K562 (cell line): ENCODE measurements at regions not wholly inside any gene's neighbourhood (a gene's known extent, or its start where the extent isn't known, plus 50 kb on each side); places are given as distances from the start of the nearest gene placed in this dataset.
A peak's percentile ranks its signal among the peaks of the same experiment; 100 is the strongest.

Experiments used
- ADNP ChIP-seq: fragments of 200-800 bp; sonication (Bioruptor generic); IDR thresholded peaks from 2 replicates; pipeline ENCODE4 v1.6.1; 2016; ENCODE audit warnings: missing genetic modification characterization, missing compliant biosample characterization
- BRD4 ChIP-seq: fragments of 200-600 bp; sonication (generic); IDR thresholded peaks from 2 replicates; pipeline ENCODE4 v1.6.1; 2017; ENCODE audit warnings: inconsistent platforms
- DACH1 ChIP-seq: fragments of 450-650 bp; IDR thresholded peaks from 2 replicates; pipeline ENCODE4 v1.6.1; 2018; ENCODE audit not compliant: partially characterized antibody
- E2F5 ChIP-seq: sonication (generic); formaldehyde crosslinking; IDR thresholded peaks from 2 replicates; pipeline ENCODE4 v1.8.0; 2022; ENCODE audit warnings: mild to moderate bottlenecking, missing genetic modification reagents
- ELF2 ChIP-seq: fragments of 250-450 bp; sonication (Bioruptor Pico); IDR thresholded peaks from 2 replicates; pipeline ENCODE4 v1.5.0; 2021; ENCODE audit warnings: mild to moderate bottlenecking
- FOXK2 ChIP-seq, 2 experiments: fragments of 450-650 bp; IDR thresholded peaks in 1 of 2; conservative IDR thresholded peaks in 1 of 2; 2 replicates each; pipeline ENCODE4 v1.6.1; 2016; ENCODE audit warnings: low read depth in 2 of 2, mild to moderate bottlenecking in 1 of 2
- GTF2E2 ChIP-seq: fragments of 200-800 bp; sonication (Bioruptor generic); IDR thresholded peaks from 2 replicates; pipeline ENCODE4 v1.6.1; 2016; ENCODE audit warnings: missing genetic modification characterization, missing compliant biosample characterization
- ID3 ChIP-seq, 2 experiments: fragments of 250-450 bp in 1 of 2; fragments of 450-650 bp in 1 of 2; sonication (Bioruptor Pico) in 1 of 2; IDR thresholded peaks; 2 replicates each; pipeline versions ENCODE4 v1.6.1 to v1.8.0; 2016 to 2021; ENCODE audit warnings: mild to moderate bottlenecking in 2 of 2, moderate library complexity in 2 of 2, missing compliant biosample characterization in 1 of 2, missing genetic modification characterization in 1 of 2
- RBM25 ChIP-seq: fragments of 200-400 bp; formaldehyde crosslinking; IDR thresholded peaks from 2 replicates; pipeline ENCODE4 v1.6.1; 2018; ENCODE audit warnings: low read length, low read depth, moderate library complexity; ENCODE audit not compliant: severe bottlenecking
- RUNX1 ChIP-seq: sonication (generic); IDR thresholded peaks from 2 replicates; pipeline ENCODE4 v1.6.1; 2016; ENCODE audit warnings: antibody characterized with exemption, low read depth
- SMARCC2 ChIP-seq: fragments of 450-650 bp; IDR thresholded peaks from 2 replicates; pipeline ENCODE4 v1.6.1; 2017; ENCODE audit warnings: antibody characterized with exemption, moderate library complexity, mild to moderate bottlenecking, low read depth
- SMC3 ChIP-seq: conservative IDR thresholded peaks from 2 replicates; pipeline ENCODE4 v1.6.1; 2011; ENCODE audit warnings: low read depth, low read length, improper control_type of control experiment; ENCODE audit not compliant: insufficient read depth
- TFAP4 ChIP-seq: sonication (generic); formaldehyde crosslinking; IDR thresholded peaks from 2 replicates; pipeline ENCODE4 v1.8.0; 2022; ENCODE audit warnings: missing genetic modification reagents, mild to moderate bottlenecking, moderate library complexity, borderline replicate concordance
- ZHX1 ChIP-seq: fragments of 150-350 bp; conservative IDR thresholded peaks from 2 replicates; pipeline ENCODE4 v1.6.1; 2014; ENCODE audit warnings: low read length
- ZNF232 ChIP-seq: sonication (generic); formaldehyde crosslinking; IDR thresholded peaks from 2 replicates; pipeline ENCODE4 v1.8.0; 2022; ENCODE audit warnings: mild to moderate bottlenecking, missing genetic modification reagents
- ZNF79 ChIP-seq: fragments of 250-450 bp; sonication (Bioruptor Pico); IDR thresholded peaks from 2 replicates; pipeline ENCODE4 v1.4.0; 2020; ENCODE audit warnings: low read depth, mild to moderate bottlenecking, moderate library complexity
- ZSCAN32 ChIP-seq: fragments of 450-650 bp; formaldehyde crosslinking; IDR thresholded peaks from 2 replicates; pipeline ENCODE4 v1.4.0; 2020; ENCODE audit warnings: mild to moderate bottlenecking, moderate library complexity
- TF ChIP-seq, protein P1 (sequence below): sonication (generic); formaldehyde crosslinking; IDR thresholded peaks from 2 replicates; pipeline ENCODE4 v1.8.1; 2023; ENCODE audit warnings: mild to moderate bottlenecking, missing genetic modification reagents

- TF ChIP-seq RBM25 (no peak), ZHX1 (no peak), FOXK2 (conservative IDR thresholded peaks at IDR 0.05 in 1 of 2, IDR thresholded peaks at IDR 0.05 in 1 of 2; ENCODE audit: low read depth in 2 of 2) (peak; percentile 42 to 66; a peak in 3 of 4 replicates), TFAP4 (CRISPR knock-in tag) (peak; percentile 28; the same call in 1 of the 2 replicates), E2F5 (CRISPR knock-in tag) (no peak), ADNP (tag) (no peak), ID3 (CRISPR knock-in tag; IDR thresholded peaks at IDR 0.05) (no peak), ID3 (tag; IDR thresholded peaks at IDR 0.05) (no peak), RUNX1 (no peak), ELF2 (CRISPR knock-in tag) (no peak), ZSCAN32 (CRISPR knock-in tag) (no peak), ZNF79 (CRISPR knock-in tag) (no peak), BRD4 (no peak), DACH1 (no peak), ZNF232 (CRISPR knock-in tag) (no peak), GTF2E2 (tag) (no peak), SMC3 (peak; percentile 19; the same call in 1 of the 2 replicates), SMARCC2 (no peak)
- TF ChIP-seq, protein P1, sequence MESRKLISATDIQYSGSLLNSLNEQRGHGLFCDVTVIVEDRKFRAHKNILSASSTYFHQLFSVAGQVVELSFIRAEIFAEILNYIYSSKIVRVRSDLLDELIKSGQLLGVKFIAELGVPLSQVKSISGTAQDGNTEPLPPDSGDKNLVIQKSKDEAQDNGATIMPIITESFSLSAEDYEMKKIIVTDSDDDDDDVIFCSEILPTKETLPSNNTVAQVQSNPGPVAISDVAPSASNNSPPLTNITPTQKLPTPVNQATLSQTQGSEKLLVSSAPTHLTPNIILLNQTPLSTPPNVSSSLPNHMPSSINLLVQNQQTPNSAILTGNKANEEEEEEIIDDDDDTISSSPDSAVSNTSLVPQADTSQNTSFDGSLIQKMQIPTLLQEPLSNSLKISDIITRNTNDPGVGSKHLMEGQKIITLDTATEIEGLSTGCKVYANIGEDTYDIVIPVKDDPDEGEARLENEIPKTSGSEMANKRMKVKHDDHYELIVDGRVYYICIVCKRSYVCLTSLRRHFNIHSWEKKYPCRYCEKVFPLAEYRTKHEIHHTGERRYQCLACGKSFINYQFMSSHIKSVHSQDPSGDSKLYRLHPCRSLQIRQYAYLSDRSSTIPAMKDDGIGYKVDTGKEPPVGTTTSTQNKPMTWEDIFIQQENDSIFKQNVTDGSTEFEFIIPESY (CRISPR knock-in tag), result no peak
These were observed 87.8 kb upstream of the ASCC3 start (continued) for GRCh38 chr6:100968949-100969348.
